Heart left ventricle (tissue), 13 donors: ENCODE measurements at regions not wholly inside any gene's neighbourhood (a gene's known extent, or its start where the extent isn't known, plus 50 kb on each side); places are given as distances from the start of the nearest gene placed in this dataset.

Experiments
- POLR2A ChIP-seq, 2 donors: fragments of 450-650 bp; IDR thresholded peaks; one replicate each; pipeline ENCODE4 v1.6.1; 2017; ENCODE audit warnings: antibody characterized with exemption in 2 of 2, mild to moderate bottlenecking in 2 of 2, moderate library complexity in 2 of 2
- TF ChIP-seq, protein P1 (sequence below), 12 donors: fragments of 200-600 bp; sonication (generic) in 4 of 12; IDR thresholded peaks; one replicate each; pipeline versions ENCODE4 v1.5.0 to v1.8.0; 2018 to 2022; ENCODE audit warnings: antibody characterized with exemption in 12 of 12, mild to moderate bottlenecking in 5 of 12
- donor health status: ischemic (EF 13 %, LVEDD 7.1; RV severe dilation, severe dysfunction).
- donor health status: DM: no; HTN: yes; CAD: no.
- donor health status: DM: no; HTN: no; CAD: no.
- donor health status: ischemic (EF 25% LVEDD 6.9; RV normal size, moderate dysfunction).
- donor health status: ischemic (EF 25% LVEDD 5.7; RV mildly dilated, moderate dysfunction).
- donor health status: ischemic (EF 35%, LVEDD 5.7; RV mildly dilated, moderate dysfunction).
- donor health status: nonischemic (EF 11% LVEDD 7.7; RV severe dilation, severe dysfunction).
- donor health status: DM: yes; HTN: yes; CAD: no.
- donor health status: PGD.
- donor health status: ischemic (EF 29% LVEDD 5.4; RV normal size, mild dysfunction).
- donor health status: nonischemic (EF 23%, LVEDD 6.1; RV moderate dilation, normal function).

GRCh38 chr16:86446279-86446678 is 64.0 kb upstream of the FOXF1 start:
- TF ChIP-seq, protein P1, sequence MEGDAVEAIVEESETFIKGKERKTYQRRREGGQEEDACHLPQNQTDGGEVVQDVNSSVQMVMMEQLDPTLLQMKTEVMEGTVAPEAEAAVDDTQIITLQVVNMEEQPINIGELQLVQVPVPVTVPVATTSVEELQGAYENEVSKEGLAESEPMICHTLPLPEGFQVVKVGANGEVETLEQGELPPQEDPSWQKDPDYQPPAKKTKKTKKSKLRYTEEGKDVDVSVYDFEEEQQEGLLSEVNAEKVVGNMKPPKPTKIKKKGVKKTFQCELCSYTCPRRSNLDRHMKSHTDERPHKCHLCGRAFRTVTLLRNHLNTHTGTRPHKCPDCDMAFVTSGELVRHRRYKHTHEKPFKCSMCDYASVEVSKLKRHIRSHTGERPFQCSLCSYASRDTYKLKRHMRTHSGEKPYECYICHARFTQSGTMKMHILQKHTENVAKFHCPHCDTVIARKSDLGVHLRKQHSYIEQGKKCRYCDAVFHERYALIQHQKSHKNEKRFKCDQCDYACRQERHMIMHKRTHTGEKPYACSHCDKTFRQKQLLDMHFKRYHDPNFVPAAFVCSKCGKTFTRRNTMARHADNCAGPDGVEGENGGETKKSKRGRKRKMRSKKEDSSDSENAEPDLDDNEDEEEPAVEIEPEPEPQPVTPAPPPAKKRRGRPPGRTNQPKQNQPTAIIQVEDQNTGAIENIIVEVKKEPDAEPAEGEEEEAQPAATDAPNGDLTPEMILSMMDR (IDR thresholded peaks at IDR 0.05), result no peak
- TF ChIP-seq POLR2A (IDR thresholded peaks at IDR 0.05), result no peak
